H9 (cell line): ENCODE measurements at regions not wholly inside any gene's neighbourhood (a gene's known extent, or its start where the extent isn't known, plus 50 kb on each side); places are given as distances from the start of the nearest gene placed in this dataset.
A peak's percentile ranks its signal among the peaks of the same experiment; 100 is the strongest.

Experiments used
- DNase-seq: peaks from one replicate; pipeline ENCODE4 v3.0.0-alpha.2; 2017
- H2AFZ ChIP-seq: one replicate; pipeline ENCODE4 v1.6.1; 2013; ENCODE audit warnings: mild to moderate bottlenecking, low read length, control low read depth, moderate library complexity
- H2AK5ac ChIP-seq: 2 replicates; pipeline ENCODE4 v1.6.1; 2013; ENCODE audit warnings: low read length, control low read depth, mixed read lengths; ENCODE audit not compliant: insufficient read length
- H2BK120ac ChIP-seq: one replicate; pipeline ENCODE4 v1.6.1; 2013; ENCODE audit warnings: low read depth, mild to moderate bottlenecking, low read length, control low read depth, inconsistent platforms; ENCODE audit not compliant: poor library complexity, severe bottlenecking
- H2BK12ac ChIP-seq: 2 replicates; pipeline ENCODE4 v1.6.1; 2013; ENCODE audit warnings: low read length, control low read depth, mixed read lengths, low read depth; ENCODE audit not compliant: insufficient read length
- H2BK15ac ChIP-seq: 2 replicates; pipeline ENCODE4 v1.6.1; 2013; ENCODE audit warnings: low read depth, low read length, control low read depth
- H2BK20ac ChIP-seq: one replicate; pipeline ENCODE4 v1.6.1; 2013; ENCODE audit warnings: low read depth, mild to moderate bottlenecking, low read length, control low read depth, inconsistent platforms; ENCODE audit not compliant: poor library complexity, severe bottlenecking
- H2BK5ac ChIP-seq: 2 replicates; pipeline ENCODE4 v1.6.1; 2013; ENCODE audit warnings: low read length, control low read depth, mixed read lengths; ENCODE audit not compliant: insufficient read length
- H3K14ac ChIP-seq: 2 replicates; pipeline ENCODE4 v1.6.1; 2013; ENCODE audit warnings: low read length, control low read depth; ENCODE audit not compliant: insufficient read depth
- H3K18ac ChIP-seq: 2 replicates; pipeline ENCODE4 v1.6.1; 2013; ENCODE audit warnings: low read depth, mild to moderate bottlenecking, mixed read lengths, low read length, control low read depth; ENCODE audit not compliant: insufficient read length
- H3K23ac ChIP-seq: 2 replicates; pipeline ENCODE4 v1.6.1; 2013; ENCODE audit warnings: low read length, control low read depth, mixed read lengths, low read depth; ENCODE audit not compliant: insufficient read length
- H3K23me2 ChIP-seq: 2 replicates; pipeline ENCODE4 v1.6.1; 2013; ENCODE audit warnings: low read depth, mild to moderate bottlenecking, mixed read lengths, low read length, control low read depth; ENCODE audit not compliant: insufficient read length, poor library complexity, severe bottlenecking
- H3K27ac ChIP-seq: 2 replicates; pipeline ENCODE4 v1.5.1; 2013; ENCODE audit warnings: low read length, control low read depth, mixed read lengths, low read depth; ENCODE audit not compliant: insufficient read length
- H3K27me3 ChIP-seq: 2 replicates; pipeline ENCODE4 v1.6.1; 2013; ENCODE audit warnings: low read length, control low read depth, inconsistent platforms; ENCODE audit not compliant: insufficient read depth
- H3K4ac ChIP-seq: 2 replicates; pipeline ENCODE4 v1.6.1; 2013; ENCODE audit warnings: low read depth, mild to moderate bottlenecking, control low read depth, inconsistent platforms, low read length, moderate library complexity
- H3K4me1 ChIP-seq: 2 replicates; pipeline ENCODE4 v1.6.1; 2013; ENCODE audit warnings: low read length, control low read depth, inconsistent platforms; ENCODE audit not compliant: insufficient read depth
- H3K4me2 ChIP-seq: 2 replicates; pipeline ENCODE4 v1.6.1; 2013; ENCODE audit warnings: low read length, control low read depth, mixed read lengths; ENCODE audit not compliant: insufficient read length, insufficient read depth
- H3K56ac ChIP-seq: 2 replicates; pipeline ENCODE4 v1.6.1; 2013; ENCODE audit warnings: low read depth, mild to moderate bottlenecking, mixed read lengths, low read length, control low read depth; ENCODE audit not compliant: insufficient read length
- H3K79me1 ChIP-seq: 2 replicates; pipeline ENCODE4 v1.6.1; 2013; ENCODE audit warnings: low read depth, mild to moderate bottlenecking, moderate library complexity, low read length, control low read depth, inconsistent platforms; ENCODE audit not compliant: insufficient read depth, poor library complexity, severe bottlenecking
- H3K79me2 ChIP-seq: 2 replicates; pipeline ENCODE4 v1.6.1; 2013; ENCODE audit warnings: low read length, control low read depth, inconsistent platforms; ENCODE audit not compliant: insufficient read depth
- H3K9ac ChIP-seq: 2 replicates; pipeline ENCODE4 v1.6.1; 2013; ENCODE audit warnings: low read length, control low read depth, mixed read lengths; ENCODE audit not compliant: insufficient read length; ENCODE audit errors: extremely low read depth
- H3K9me3 ChIP-seq: one replicate; pipeline ENCODE4 v1.6.1; 2013; ENCODE audit warnings: low read depth, low read length, inconsistent platforms; ENCODE audit not compliant: control insufficient read depth
- H3T11ph ChIP-seq: one replicate; pipeline ENCODE4 v1.6.1; 2013; ENCODE audit warnings: mild to moderate bottlenecking, low read length, control low read depth, inconsistent platforms
- H4K20me1 ChIP-seq: one replicate; pipeline ENCODE4 v1.6.1; 2013; ENCODE audit not compliant: control insufficient read depth, insufficient read length, insufficient read depth
- H4K5ac ChIP-seq: 2 replicates; pipeline ENCODE4 v1.6.1; 2013; ENCODE audit warnings: low read depth, mild to moderate bottlenecking, mixed read lengths, low read length, control low read depth; ENCODE audit not compliant: insufficient read length
- H4K8ac ChIP-seq: replicated peaks from 2 replicates; pipeline ENCODE4 v1.6.1; 2013; ENCODE audit warnings: low read length, control low read depth, mixed read lengths, low read depth; ENCODE audit not compliant: insufficient read length
- H4K91ac ChIP-seq: 2 replicates; pipeline ENCODE4 v1.6.1; 2013; ENCODE audit warnings: low read depth, mild to moderate bottlenecking, moderate library complexity, mixed read lengths, low read length, control low read depth; ENCODE audit not compliant: insufficient read length
- H3K27ac Mint-ChIP-seq, 3 experiments: 2 replicates in 2 of 3; 3 replicates in 1 of 3; pipeline ENCODE4 v1.8.0; 2020 to 2021; ENCODE audit warnings: mixed read lengths in 3 of 3, mild to moderate bottlenecking in 1 of 3, moderate library complexity in 1 of 3
- H3K27me3 Mint-ChIP-seq: 2 replicates; pipeline ENCODE4 v1.8.0; 2021; ENCODE audit warnings: low read depth, mild to moderate bottlenecking, moderate library complexity, mixed read lengths
- H3K36me3 Mint-ChIP-seq, 3 experiments: 2 replicates in 2 of 3; 3 replicates in 1 of 3; pipeline ENCODE4 v1.8.0; 2020 to 2021; ENCODE audit warnings: low read depth in 3 of 3, mixed read lengths in 3 of 3; ENCODE audit not compliant: insufficient read depth in 1 of 3
- H3K4me1 Mint-ChIP-seq, 2 experiments: 2 replicates each; pipeline ENCODE4 v1.8.0; 2020; ENCODE audit warnings: mixed read lengths in 2 of 2
- H3K4me3 Mint-ChIP-seq, 2 experiments: 2 replicates in 1 of 2; 3 replicates in 1 of 2; pipeline ENCODE4 v1.8.0; 2020 to 2021; ENCODE audit warnings: mild to moderate bottlenecking in 2 of 2, mixed read lengths in 2 of 2, moderate library complexity in 1 of 2
- H3K9me3 Mint-ChIP-seq, 2 experiments: 2 replicates in 1 of 2; 3 replicates in 1 of 2; pipeline ENCODE4 v1.8.0; 2020; ENCODE audit warnings: mild to moderate bottlenecking in 2 of 2, mixed read lengths in 2 of 2, moderate library complexity in 1 of 2
- CTCF ChIP-seq: fragments of 200-600 bp; sonication (generic); conservative IDR thresholded peaks from 3 replicates; pipeline ENCODE4 v1.8.0; 2021; ENCODE audit warnings: antibody characterized with exemption, mild to moderate bottlenecking
- WGBS: extraction: QIAGEN DNeasy Blood & Tissue Kit; methylation state at CpG from one replicate; pipeline ENCODE4 v1.1.7; 2013; ENCODE audit warnings: missing lambda C conversion rate, low lambda C conversion rate, mixed read lengths; ENCODE audit not compliant: insufficient read length; ENCODE audit errors: extremely low coverage; 5-methylcytosine and 5-hydroxymethylcytosine counted together

GRCh38 chr3:76930712-76931111, 109.2 kb upstream of the ROBO2 start:
- Histone ChIP-seq H2BK12ac (no peak overlapping the region), H3K23me2 (no peaks in the 10 kb centered on the region), H2BK20ac (no peak overlapping the region), H3K4me1 (no peaks in the 10 kb centered on the region), H3K9ac (no peak overlapping the region), H2BK15ac (no peak overlapping the region), H2AFZ (peak overlapping the region; percentile 10), H2BK5ac (no peak overlapping the region), H3K9me3 (no peaks in the 10 kb centered on the region), H3K56ac (no peak overlapping the region), H4K5ac (no peak overlapping the region), H4K20me1 (no peaks in the 10 kb centered on the region), H2BK120ac (no peak overlapping the region), H4K8ac (no peak overlapping the region), H3K4me2 (no peak overlapping the region), H3K14ac (no peak overlapping the region), H3K27me3 (no peaks in the 10 kb centered on the region), H3K23ac (no peak overlapping the region), H3K4ac (no peak overlapping the region), H3K79me2 (no peaks in the 10 kb centered on the region), H3K18ac (no peak overlapping the region), H3K79me1 (no peaks in the 10 kb centered on the region), H3T11ph (no peak overlapping the region), H3K27ac (peak overlapping the region; percentile 26), H2AK5ac (no peak overlapping the region), H4K91ac (no peak overlapping the region)
- peaks cover 3 to 9% of the 10 kb centered on the region in 2 experiments for H3K4me1 Mint-ChIP-seq
- no peaks in the 10 kb centered on the region for H3K27me3 Mint-ChIP-seq
- peaks cover 0 to 1% (median 0%) of the 10 kb centered on the region in 3 experiments; a peak in 1 of 7 replicates for H3K36me3 Mint-ChIP-seq
- H3K4me3 Mint-ChIP-seq, result no peak overlapping the region
- no CpG with 5 or more reads among the region's 2 CpGs for WGBS
- DNase-seq, result peak; percentile 33
- no peak for TF ChIP-seq CTCF
- no peaks in the 10 kb centered on the region; a peak in 1 of 5 replicates for H3K9me3 Mint-ChIP-seq
- peak overlapping the region in 1 of 3 experiments; percentile 13; a peak in 1 of 7 replicates for H3K27ac Mint-ChIP-seq
